ENCODE measurements at regions not wholly inside any gene's neighbourhood (a gene's known extent, or its start where the extent isn't known, plus 50 kb on each side); places are given as distances from the start of the nearest gene placed in this dataset.

DNA sequence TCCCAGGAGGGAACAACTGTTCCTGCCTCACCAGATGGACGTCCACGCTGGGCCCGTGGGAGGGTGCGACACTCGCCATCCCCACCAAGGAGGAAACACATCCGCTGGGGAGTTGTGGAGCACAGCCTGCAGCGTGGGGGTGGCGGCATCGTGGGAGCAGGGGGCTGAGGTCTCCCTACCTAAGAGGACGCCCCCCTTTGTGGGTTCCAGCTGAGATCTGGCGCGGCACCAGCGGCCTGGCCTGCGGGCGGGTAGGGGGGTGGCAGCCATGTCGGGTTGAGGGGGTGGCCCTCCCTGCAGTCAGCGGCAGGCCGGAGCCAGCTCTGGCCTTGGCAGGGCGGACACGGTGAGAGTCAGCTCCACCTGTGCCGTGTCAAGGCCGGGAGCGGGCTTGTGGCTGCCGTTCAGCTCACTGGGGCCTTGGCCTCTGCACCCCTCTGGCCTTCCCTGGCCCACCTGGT lies 116.7 kb upstream of the CIBAR2 start (continued):
- TF ChIP-seq, protein P1, sequence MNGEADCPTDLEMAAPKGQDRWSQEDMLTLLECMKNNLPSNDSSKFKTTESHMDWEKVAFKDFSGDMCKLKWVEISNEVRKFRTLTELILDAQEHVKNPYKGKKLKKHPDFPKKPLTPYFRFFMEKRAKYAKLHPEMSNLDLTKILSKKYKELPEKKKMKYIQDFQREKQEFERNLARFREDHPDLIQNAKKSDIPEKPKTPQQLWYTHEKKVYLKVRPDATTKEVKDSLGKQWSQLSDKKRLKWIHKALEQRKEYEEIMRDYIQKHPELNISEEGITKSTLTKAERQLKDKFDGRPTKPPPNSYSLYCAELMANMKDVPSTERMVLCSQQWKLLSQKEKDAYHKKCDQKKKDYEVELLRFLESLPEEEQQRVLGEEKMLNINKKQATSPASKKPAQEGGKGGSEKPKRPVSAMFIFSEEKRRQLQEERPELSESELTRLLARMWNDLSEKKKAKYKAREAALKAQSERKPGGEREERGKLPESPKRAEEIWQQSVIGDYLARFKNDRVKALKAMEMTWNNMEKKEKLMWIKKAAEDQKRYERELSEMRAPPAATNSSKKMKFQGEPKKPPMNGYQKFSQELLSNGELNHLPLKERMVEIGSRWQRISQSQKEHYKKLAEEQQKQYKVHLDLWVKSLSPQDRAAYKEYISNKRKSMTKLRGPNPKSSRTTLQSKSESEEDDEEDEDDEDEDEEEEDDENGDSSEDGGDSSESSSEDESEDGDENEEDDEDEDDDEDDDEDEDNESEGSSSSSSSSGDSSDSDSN (CRISPR knock-in tag; IDR thresholded peaks at IDR 0.05) = peak; percentile 60; the same call in 1 of the 2 replicates
- TF ChIP-seq SRY (CRISPR knock-in tag; IDR thresholded peaks at IDR 0.05) = 0 out of 2 replicates have a peak, but pooled peaks have one; percentile 59
- TF ChIP-seq ZNF768 (CRISPR knock-in tag; IDR thresholded peaks at IDR 0.05) = peak; percentile 40; the same call in 1 of the 2 replicates
- no peak for TF ChIP-seq ZMYM3 (CRISPR knock-in tag; IDR thresholded peaks at IDR 0.05)
- TF ChIP-seq ZNF350 (CRISPR knock-in tag; IDR thresholded peaks at IDR 0.05; ENCODE audit: borderline replicate concordance, low read depth) = no peak
- TF ChIP-seq, protein P2, sequence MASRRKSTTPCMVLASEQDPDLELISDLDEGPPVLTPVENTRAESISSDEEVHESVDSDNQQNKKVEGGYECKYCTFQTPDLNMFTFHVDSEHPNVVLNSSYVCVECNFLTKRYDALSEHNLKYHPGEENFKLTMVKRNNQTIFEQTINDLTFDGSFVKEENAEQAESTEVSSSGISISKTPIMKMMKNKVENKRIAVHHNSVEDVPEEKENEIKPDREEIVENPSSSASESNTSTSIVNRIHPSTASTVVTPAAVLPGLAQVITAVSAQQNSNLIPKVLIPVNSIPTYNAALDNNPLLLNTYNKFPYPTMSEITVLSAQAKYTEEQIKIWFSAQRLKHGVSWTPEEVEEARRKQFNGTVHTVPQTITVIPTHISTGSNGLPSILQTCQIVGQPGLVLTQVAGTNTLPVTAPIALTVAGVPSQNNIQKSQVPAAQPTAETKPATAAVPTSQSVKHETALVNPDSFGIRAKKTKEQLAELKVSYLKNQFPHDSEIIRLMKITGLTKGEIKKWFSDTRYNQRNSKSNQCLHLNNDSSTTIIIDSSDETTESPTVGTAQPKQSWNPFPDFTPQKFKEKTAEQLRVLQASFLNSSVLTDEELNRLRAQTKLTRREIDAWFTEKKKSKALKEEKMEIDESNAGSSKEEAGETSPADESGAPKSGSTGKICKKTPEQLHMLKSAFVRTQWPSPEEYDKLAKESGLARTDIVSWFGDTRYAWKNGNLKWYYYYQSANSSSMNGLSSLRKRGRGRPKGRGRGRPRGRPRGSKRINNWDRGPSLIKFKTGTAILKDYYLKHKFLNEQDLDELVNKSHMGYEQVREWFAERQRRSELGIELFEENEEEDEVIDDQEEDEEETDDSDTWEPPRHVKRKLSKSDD (CRISPR knock-in tag; IDR thresholded peaks at IDR 0.05; ENCODE audit: low read depth) = peak; percentile 32; the same call in 1 of the 2 replicates
- TF ChIP-seq ZNF556 (CRISPR knock-in tag; IDR thresholded peaks at IDR 0.05; ENCODE audit: borderline replicate concordance) = no peak
- TF ChIP-seq ZFX (CRISPR knock-in tag; IDR thresholded peaks at IDR 0.05; ENCODE audit: low read depth) = peak; percentile 40; the same call in 1 of the 2 replicates
- no peak for TF ChIP-seq SATB2 (CRISPR knock-in tag; IDR thresholded peaks at IDR 0.05)
- TF ChIP-seq, protein P3, sequence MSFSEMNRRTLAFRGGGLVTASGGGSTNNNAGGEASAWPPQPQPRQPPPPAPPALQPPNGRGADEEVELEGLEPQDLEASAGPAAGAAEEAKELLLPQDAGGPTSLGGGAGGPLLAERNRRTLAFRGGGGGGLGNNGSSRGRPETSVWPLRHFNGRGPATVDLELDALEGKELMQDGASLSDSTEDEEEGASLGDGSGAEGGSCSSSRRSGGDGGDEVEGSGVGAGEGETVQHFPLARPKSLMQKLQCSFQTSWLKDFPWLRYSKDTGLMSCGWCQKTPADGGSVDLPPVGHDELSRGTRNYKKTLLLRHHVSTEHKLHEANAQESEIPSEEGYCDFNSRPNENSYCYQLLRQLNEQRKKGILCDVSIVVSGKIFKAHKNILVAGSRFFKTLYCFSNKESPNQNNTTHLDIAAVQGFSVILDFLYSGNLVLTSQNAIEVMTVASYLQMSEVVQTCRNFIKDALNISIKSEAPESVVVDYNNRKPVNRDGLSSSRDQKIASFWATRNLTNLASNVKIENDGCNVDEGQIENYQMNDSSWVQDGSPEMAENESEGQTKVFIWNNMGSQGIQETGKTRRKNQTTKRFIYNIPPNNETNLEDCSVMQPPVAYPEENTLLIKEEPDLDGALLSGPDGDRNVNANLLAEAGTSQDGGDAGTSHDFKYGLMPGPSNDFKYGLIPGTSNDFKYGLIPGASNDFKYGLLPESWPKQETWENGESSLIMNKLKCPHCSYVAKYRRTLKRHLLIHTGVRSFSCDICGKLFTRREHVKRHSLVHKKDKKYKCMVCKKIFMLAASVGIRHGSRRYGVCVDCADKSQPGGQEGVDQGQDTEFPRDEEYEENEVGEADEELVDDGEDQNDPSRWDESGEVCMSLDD (CRISPR knock-in tag; IDR thresholded peaks at IDR 0.05; ENCODE audit: borderline replicate concordance) = no peak
- TF ChIP-seq ZBTB38 (CRISPR knock-in tag; IDR thresholded peaks at IDR 0.05) = peak; percentile 58; the same call in 1 of the 2 replicates
- peak; percentile 39 for TF ChIP-seq HNF4A (CRISPR knock-in tag; IDR thresholded peaks at IDR 0.05)
